ENCODE measurements at regions not wholly inside any gene's neighbourhood (a gene's known extent, or its start where the extent isn't known, plus 50 kb on each side); places are given as distances from the start of the nearest gene placed in this dataset.
"Not testable (repeated sequence)": the region's sequence is repeated elsewhere in the genome, so short reads cannot be mapped to it uniquely, and the experiment has no call there.

GRCh38 chr14:81594012-81594411, 60.4 kb upstream of the SEL1L start:
- no peaks in the 10 kb centered on the region for H3K9me3 ChIP-seq (ENCODE audit: insufficient read depth, low read length, severe bottlenecking)
- no peak overlapping the region for H3K27ac ChIP-seq (ENCODE audit: low read length)
- no peaks in the 10 kb centered on the region for H3K79me2 ChIP-seq (ENCODE audit: insufficient read depth, low read length)
- TF ChIP-seq CTCF (IDR thresholded peaks at IDR 0.05; ENCODE audit: borderline replicate concordance, extremely low read depth, low read length, poor library complexity, severe bottlenecking) (no peak), EZH2 (IDR thresholded peaks at IDR 0.05; ENCODE audit: borderline replicate concordance, low read depth, low read length, severe bottlenecking) (no peak)
- no peak overlapping the region for H2AFZ ChIP-seq (ENCODE audit: low read depth, low read length)
- no peaks in the 10 kb centered on the region for H3K4me1 ChIP-seq (ENCODE audit: insufficient read depth, low read length)
- no peak overlapping the region for H3K9ac ChIP-seq (ENCODE audit: low read depth, low read length)
- no peaks in the 10 kb centered on the region for H3K27me3 ChIP-seq (ENCODE audit: insufficient read depth, low read length, poor library complexity)
- no peak for DNase-seq
- no peaks in the 10 kb centered on the region for H3K36me3 ChIP-seq (ENCODE audit: insufficient read depth, low read length)
- H3K4me3 ChIP-seq (ENCODE audit: low read depth in 1 of 2, low read length in 2 of 2) = no peak overlapping the region
- ATAC-seq (ENCODE audit: insufficient read depth, low read depth) = no peak
- no peaks in the 10 kb centered on the region for H4K20me1 ChIP-seq (ENCODE audit: insufficient read depth, low read length)
- H3K4me2 ChIP-seq (ENCODE audit: insufficient read depth, low read length) = no peak overlapping the region

DNA sequence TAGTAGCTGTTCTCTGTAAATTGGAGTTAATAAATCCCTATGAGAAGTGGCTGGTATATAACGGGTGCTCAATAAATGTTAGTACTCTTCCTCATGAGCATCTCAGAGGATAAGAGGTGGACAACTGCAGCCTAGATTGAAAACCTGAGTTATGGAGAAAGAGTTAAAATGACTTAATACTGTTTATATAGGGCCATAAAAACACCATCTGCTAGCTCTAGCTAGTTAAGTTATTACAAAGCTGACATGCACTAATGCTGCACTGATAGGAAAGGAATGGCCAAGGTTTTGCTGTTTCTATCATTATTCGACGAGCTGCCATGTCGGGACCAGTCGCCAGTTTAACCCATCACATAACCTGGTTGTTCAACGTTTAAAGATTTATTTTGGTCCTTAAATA, 72.0 kb upstream of the SEL1L start:
- Histone ChIP-seq H4K20me1 (ENCODE audit: insufficient read depth, low read length) (no peaks in the 10 kb centered on the region), H3K9me3 (ENCODE audit: insufficient read depth, low read length, severe bottlenecking) (no peaks in the 10 kb centered on the region), H3K9ac (ENCODE audit: low read depth, low read length) (no peak overlapping the region), H3K4me1 (ENCODE audit: insufficient read depth, low read length) (no peaks in the 10 kb centered on the region), H3K4me2 (ENCODE audit: insufficient read depth, low read length) (no peak overlapping the region), H3K36me3 (ENCODE audit: insufficient read depth, low read length) (no peaks in the 10 kb centered on the region), H3K27me3 (ENCODE audit: insufficient read depth, low read length, poor library complexity) (peaks cover 4% of the 10 kb centered on the region), H3K4me3 (ENCODE audit: low read depth in 1 of 2, low read length in 2 of 2) (no peak overlapping the region), H3K79me2 (ENCODE audit: insufficient read depth, low read length) (no peaks in the 10 kb centered on the region), H2AFZ (ENCODE audit: low read depth, low read length) (no peak overlapping the region), H3K27ac (ENCODE audit: low read length) (no peak overlapping the region)
- DNase-seq (no peak), ATAC-seq (ENCODE audit: insufficient read depth, low read depth) (no peak)
- TF ChIP-seq CTCF (IDR thresholded peaks at IDR 0.05; ENCODE audit: borderline replicate concordance, extremely low read depth, low read length, poor library complexity, severe bottlenecking) (no peak), EZH2 (IDR thresholded peaks at IDR 0.05; ENCODE audit: borderline replicate concordance, low read depth, low read length, severe bottlenecking) (no peak)

DNA sequence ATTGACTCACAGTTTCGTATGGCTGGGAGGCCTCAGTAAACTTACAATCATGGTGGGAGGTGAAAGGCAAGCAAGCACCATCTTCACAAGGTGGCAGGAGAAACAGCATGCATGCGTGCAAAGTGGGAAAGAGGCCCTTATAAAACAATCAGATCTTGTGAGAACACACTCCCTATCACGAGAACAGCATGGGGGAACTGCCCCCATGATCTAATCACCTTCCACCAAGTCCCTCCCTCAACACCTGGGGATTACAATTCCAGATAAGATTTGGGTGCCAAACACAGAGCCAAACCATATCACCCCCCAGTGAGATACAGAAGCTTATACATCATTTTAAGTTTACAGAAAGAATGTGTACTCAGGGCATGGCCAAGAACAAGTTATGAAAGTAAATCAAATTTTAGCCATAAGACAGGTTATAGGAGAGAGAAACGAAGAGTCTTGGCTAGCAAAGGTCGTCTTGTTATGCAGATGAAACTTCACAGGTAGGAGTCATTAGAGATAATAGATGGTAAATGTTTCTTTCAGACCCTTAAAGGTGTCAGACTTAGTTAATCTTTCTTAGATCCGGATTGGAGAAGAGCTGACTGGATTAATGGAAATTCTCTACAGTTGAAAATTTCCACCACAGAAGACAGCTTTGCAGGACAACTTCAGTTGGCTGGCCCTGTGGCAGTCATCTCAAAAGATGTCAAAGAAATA, 79.8 kb upstream of the SEL1L start:
- DNase-seq = no peak
- Histone ChIP-seq H3K27me3 (ENCODE audit: insufficient read depth, low read length, poor library complexity) (no peaks in the 10 kb centered on the region), H3K27ac (ENCODE audit: low read length) (no peak overlapping the region), H2AFZ (ENCODE audit: low read depth, low read length) (no peak overlapping the region), H4K20me1 (ENCODE audit: insufficient read depth, low read length) (no peaks in the 10 kb centered on the region), H3K9ac (ENCODE audit: low read depth, low read length) (no peak overlapping the region), H3K4me1 (ENCODE audit: insufficient read depth, low read length) (no peaks in the 10 kb centered on the region), H3K79me2 (ENCODE audit: insufficient read depth, low read length) (no peaks in the 10 kb centered on the region), H3K4me2 (ENCODE audit: insufficient read depth, low read length) (no peak overlapping the region), H3K4me3 (ENCODE audit: low read depth in 1 of 2, low read length in 2 of 2) (no peak overlapping the region), H3K36me3 (ENCODE audit: insufficient read depth, low read length) (no peaks in the 10 kb centered on the region), H3K9me3 (ENCODE audit: insufficient read depth, low read length, severe bottlenecking) (no peaks in the 10 kb centered on the region)
- no peak for TF ChIP-seq EZH2 (IDR thresholded peaks at IDR 0.05; ENCODE audit: borderline replicate concordance, low read depth, low read length, severe bottlenecking)
- no peak for TF ChIP-seq CTCF (IDR thresholded peaks at IDR 0.05; ENCODE audit: borderline replicate concordance, extremely low read depth, low read length, poor library complexity, severe bottlenecking)
- ATAC-seq (ENCODE audit: insufficient read depth, low read depth) = no peak

DNA sequence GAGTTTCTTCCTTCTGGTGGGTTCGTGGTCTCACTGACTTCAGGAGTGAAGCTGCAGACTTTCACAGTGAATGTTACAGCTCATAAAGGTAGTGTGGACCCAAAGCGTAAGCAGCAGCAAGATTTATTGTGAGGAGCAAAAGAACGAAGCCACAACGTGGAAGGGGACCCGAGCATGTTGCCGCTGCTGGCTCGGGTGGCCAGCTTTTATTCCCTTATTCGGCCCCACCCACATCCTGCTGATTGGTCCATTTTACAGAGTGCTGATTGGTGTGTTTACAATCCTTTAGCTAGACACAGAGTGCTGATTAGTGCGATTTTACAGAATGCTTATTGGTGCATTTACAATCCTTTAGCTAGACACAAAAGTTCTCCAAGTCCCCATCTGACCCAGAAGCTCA, 80.6 kb upstream of the SEL1L start:
- H3K36me3 ChIP-seq (ENCODE audit: insufficient read depth, low read length); H3K9me3 ChIP-seq (ENCODE audit: insufficient read depth, low read length, severe bottlenecking); ATAC-seq (ENCODE audit: insufficient read depth, low read depth); H3K9ac ChIP-seq (ENCODE audit: low read depth, low read length); H3K27ac ChIP-seq (ENCODE audit: low read length); H3K4me2 ChIP-seq (ENCODE audit: insufficient read depth, low read length); H4K20me1 ChIP-seq (ENCODE audit: insufficient read depth, low read length); H3K79me2 ChIP-seq (ENCODE audit: insufficient read depth, low read length); H2AFZ ChIP-seq (ENCODE audit: low read depth, low read length); H3K4me3 ChIP-seq (ENCODE audit: low read depth in 1 of 2, low read length in 2 of 2); DNase-seq; H3K27me3 ChIP-seq (ENCODE audit: insufficient read depth, low read length, poor library complexity); H3K4me1 ChIP-seq (ENCODE audit: insufficient read depth, low read length): not testable (repeated sequence)

Measured in DND-41 (cell line).